WTC11 (cell line): ENCODE measurements at regions not wholly inside any gene's neighbourhood (a gene's known extent, or its start where the extent isn't known, plus 50 kb on each side); places are given as distances from the start of the nearest gene placed in this dataset.

ENCODE experiments used
- CREB1 ChIP-seq: sonication (generic); formaldehyde crosslinking; IDR thresholded peaks from 2 replicates; pipeline ENCODE4 v1.8.0; 2023; ENCODE audit warnings: mild to moderate bottlenecking, missing genetic modification reagents
- CREM ChIP-seq: sonication (generic); formaldehyde crosslinking; IDR thresholded peaks from 2 replicates; pipeline ENCODE4 v1.8.1; 2022; ENCODE audit warnings: mild to moderate bottlenecking, missing genetic modification reagents, moderate library complexity
- KAT7 ChIP-seq: sonication (generic); formaldehyde crosslinking; IDR thresholded peaks from 2 replicates; pipeline ENCODE4 v1.8.1; 2023; ENCODE audit warnings: missing genetic modification reagents, mild to moderate bottlenecking, borderline replicate concordance
- NFE2L1 ChIP-seq: sonication (generic); formaldehyde crosslinking; IDR thresholded peaks from 2 replicates; pipeline ENCODE4 v1.8.1; 2023; ENCODE audit warnings: missing genetic modification reagents
- RELA ChIP-seq: sonication (generic); formaldehyde crosslinking; IDR thresholded peaks from 2 replicates; pipeline ENCODE4 v1.8.1; 2022; ENCODE audit warnings: missing genetic modification reagents, mild to moderate bottlenecking, borderline replicate concordance
- TF ChIP-seq, protein P1 (sequence below): fragments of 200-600 bp; IDR thresholded peaks from 2 replicates; pipeline ENCODE4 v1.8.0; 2022; ENCODE audit warnings: antibody characterized with exemption
- TF ChIP-seq, protein P2 (sequence below): sonication (generic); formaldehyde crosslinking; IDR thresholded peaks from 2 replicates; pipeline ENCODE4 v1.8.0; 2022; ENCODE audit warnings: mild to moderate bottlenecking, missing genetic modification reagents
- TF ChIP-seq, protein P3 (sequence below): sonication (generic); formaldehyde crosslinking; IDR thresholded peaks from 2 replicates; pipeline ENCODE4 v1.8.1; 2022; ENCODE audit warnings: mild to moderate bottlenecking, moderate library complexity, missing genetic modification reagents
- TF ChIP-seq, protein P4 (sequence below): sonication (generic); formaldehyde crosslinking; conservative IDR thresholded peaks from 2 replicates; pipeline ENCODE4 v1.8.1; 2023; ENCODE audit warnings: mild to moderate bottlenecking, low read depth, missing genetic modification reagents, moderate library complexity

DNA sequence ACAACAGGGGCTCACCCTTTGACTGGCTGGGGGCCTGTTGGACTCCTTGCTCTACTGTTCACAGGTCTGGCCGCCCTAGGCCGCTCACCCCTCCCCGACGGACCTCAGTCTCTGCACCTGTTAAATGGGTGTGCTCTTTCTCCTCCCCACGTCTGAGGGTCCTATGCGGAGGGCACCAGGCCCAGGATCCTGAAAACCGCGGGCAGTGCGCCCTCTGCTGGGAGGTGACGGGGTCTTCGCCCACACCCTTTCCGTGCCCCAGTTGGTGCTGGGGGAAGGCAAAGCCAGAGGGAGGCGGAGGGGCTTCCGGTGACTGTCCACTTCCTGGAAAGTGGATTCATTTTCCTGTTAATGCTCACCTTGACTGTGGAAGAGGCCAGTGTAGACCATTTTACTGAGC lies 1010.9 kb downstream of the KCNJ18 start:
- TF ChIP-seq, protein P1, sequence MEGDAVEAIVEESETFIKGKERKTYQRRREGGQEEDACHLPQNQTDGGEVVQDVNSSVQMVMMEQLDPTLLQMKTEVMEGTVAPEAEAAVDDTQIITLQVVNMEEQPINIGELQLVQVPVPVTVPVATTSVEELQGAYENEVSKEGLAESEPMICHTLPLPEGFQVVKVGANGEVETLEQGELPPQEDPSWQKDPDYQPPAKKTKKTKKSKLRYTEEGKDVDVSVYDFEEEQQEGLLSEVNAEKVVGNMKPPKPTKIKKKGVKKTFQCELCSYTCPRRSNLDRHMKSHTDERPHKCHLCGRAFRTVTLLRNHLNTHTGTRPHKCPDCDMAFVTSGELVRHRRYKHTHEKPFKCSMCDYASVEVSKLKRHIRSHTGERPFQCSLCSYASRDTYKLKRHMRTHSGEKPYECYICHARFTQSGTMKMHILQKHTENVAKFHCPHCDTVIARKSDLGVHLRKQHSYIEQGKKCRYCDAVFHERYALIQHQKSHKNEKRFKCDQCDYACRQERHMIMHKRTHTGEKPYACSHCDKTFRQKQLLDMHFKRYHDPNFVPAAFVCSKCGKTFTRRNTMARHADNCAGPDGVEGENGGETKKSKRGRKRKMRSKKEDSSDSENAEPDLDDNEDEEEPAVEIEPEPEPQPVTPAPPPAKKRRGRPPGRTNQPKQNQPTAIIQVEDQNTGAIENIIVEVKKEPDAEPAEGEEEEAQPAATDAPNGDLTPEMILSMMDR, result no peak
- TF ChIP-seq, protein P2, sequence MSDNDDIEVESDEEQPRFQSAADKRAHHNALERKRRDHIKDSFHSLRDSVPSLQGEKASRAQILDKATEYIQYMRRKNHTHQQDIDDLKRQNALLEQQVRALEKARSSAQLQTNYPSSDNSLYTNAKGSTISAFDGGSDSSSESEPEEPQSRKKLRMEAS (CRISPR knock-in tag), result no peak
- TF ChIP-seq CREB1 (CRISPR knock-in tag) (no peak), NFE2L1 (CRISPR knock-in tag) (no peak), RELA (no peak), CREM (CRISPR knock-in tag) (no peak), KAT7 (CRISPR knock-in tag) (no peak)
- TF ChIP-seq, protein P3, sequence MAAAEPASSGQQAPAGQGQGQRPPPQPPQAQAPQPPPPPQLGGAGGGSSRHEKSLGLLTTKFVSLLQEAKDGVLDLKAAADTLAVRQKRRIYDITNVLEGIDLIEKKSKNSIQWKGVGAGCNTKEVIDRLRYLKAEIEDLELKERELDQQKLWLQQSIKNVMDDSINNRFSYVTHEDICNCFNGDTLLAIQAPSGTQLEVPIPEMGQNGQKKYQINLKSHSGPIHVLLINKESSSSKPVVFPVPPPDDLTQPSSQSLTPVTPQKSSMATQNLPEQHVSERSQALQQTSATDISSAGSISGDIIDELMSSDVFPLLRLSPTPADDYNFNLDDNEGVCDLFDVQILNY (CRISPR knock-in tag), result no peak
- TF ChIP-seq, protein P4, sequence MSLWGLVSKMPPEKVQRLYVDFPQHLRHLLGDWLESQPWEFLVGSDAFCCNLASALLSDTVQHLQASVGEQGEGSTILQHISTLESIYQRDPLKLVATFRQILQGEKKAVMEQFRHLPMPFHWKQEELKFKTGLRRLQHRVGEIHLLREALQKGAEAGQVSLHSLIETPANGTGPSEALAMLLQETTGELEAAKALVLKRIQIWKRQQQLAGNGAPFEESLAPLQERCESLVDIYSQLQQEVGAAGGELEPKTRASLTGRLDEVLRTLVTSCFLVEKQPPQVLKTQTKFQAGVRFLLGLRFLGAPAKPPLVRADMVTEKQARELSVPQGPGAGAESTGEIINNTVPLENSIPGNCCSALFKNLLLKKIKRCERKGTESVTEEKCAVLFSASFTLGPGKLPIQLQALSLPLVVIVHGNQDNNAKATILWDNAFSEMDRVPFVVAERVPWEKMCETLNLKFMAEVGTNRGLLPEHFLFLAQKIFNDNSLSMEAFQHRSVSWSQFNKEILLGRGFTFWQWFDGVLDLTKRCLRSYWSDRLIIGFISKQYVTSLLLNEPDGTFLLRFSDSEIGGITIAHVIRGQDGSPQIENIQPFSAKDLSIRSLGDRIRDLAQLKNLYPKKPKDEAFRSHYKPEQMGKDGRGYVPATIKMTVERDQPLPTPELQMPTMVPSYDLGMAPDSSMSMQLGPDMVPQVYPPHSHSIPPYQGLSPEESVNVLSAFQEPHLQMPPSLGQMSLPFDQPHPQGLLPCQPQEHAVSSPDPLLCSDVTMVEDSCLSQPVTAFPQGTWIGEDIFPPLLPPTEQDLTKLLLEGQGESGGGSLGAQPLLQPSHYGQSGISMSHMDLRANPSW, result no peak
